Activated CD8-positive, alpha-beta T cell treated with anti-CD3 and anti-CD28 coated beads for 36 hours (primary cell): ENCODE measurements at regions not wholly inside any gene's neighbourhood (a gene's known extent, or its start where the extent isn't known, plus 50 kb on each side); places are given as distances from the start of the nearest gene placed in this dataset.

Experiments
- ATAC-seq: fragments of 200-7000 bp; cut with Tn5 transposase; one replicate; pipeline ENCODE4 v1.10.0; 2021; ENCODE audit warnings: mild to moderate bottlenecking, moderate library complexity
- CTCF ChIA-PET: fragments of 350-600 bp; sonication (Branson Sonifier 250); formaldehyde crosslinking; loops from one replicate; lab custom pipeline; 2021; ENCODE audit warnings: antibody characterized with exemption; lab: Charles Lee
- POLR2A ChIA-PET: fragments of 350-600 bp; sonication (Branson Sonifier 250); formaldehyde crosslinking; loops from one replicate; lab custom pipeline; 2021; ENCODE audit warnings: antibody characterized with exemption; lab: Charles Lee
- DNase-seq: peaks from one replicate; pipeline ENCODE4 v3.0.0-alpha.2; 2020
- H3K27ac Mint-ChIP-seq: one replicate; pipeline ENCODE4 v1.8.0; 2021; ENCODE audit warnings: mild to moderate bottlenecking, mixed read lengths
- H3K27me3 Mint-ChIP-seq: one replicate; pipeline ENCODE4 v1.8.0; 2021; ENCODE audit warnings: mixed read lengths
- H3K36me3 Mint-ChIP-seq: one replicate; pipeline ENCODE4 v1.8.0; 2021; ENCODE audit warnings: low read depth, mixed read lengths
- H3K4me1 Mint-ChIP-seq: one replicate; pipeline ENCODE4 v1.8.0; 2021; ENCODE audit warnings: low read depth, mixed read lengths
- H3K4me3 Mint-ChIP-seq: one replicate; pipeline ENCODE4 v1.8.0; 2021; ENCODE audit warnings: mild to moderate bottlenecking, moderate library complexity, mixed read lengths
- H3K9me3 Mint-ChIP-seq: one replicate; pipeline ENCODE4 v1.8.0; 2021; ENCODE audit warnings: mixed read lengths
- intact Hi-C: fragments of 100-400 bp; cut with micrococcal nuclease; formaldehyde crosslinking; loops from one replicate; pipeline ENCODE4 v1.10.0; 2022
- TF ChIP-seq, protein P1 (sequence below): fragments of 200-600 bp; IDR thresholded peaks from one replicate; pipeline ENCODE4 v1.8.0; 2022; ENCODE audit warnings: antibody characterized with exemption, mild to moderate bottlenecking

- H3K27ac Mint-ChIP-seq: no peak overlapping the region
- CTCF ChIA-PET: no interaction called here
- H3K4me3 Mint-ChIP-seq: no peak overlapping the region
- DNase-seq (peak; percentile 19), ATAC-seq (peak; percentile 83)
- intact Hi-C loops: no loop called here
- peaks cover 16% of the 10 kb centered on the region for H3K27me3 Mint-ChIP-seq
- no peaks in the 10 kb centered on the region for H3K9me3 Mint-ChIP-seq
- POLR2A ChIA-PET: interaction anchor here (0.7 kb wide), 1 partner anchor 24 kb away, joined by 3 read pairs; no protein-coding TSS in a partner anchor
- H3K4me1 Mint-ChIP-seq: peaks cover 11% of the 10 kb centered on the region
- TF ChIP-seq, protein P1, sequence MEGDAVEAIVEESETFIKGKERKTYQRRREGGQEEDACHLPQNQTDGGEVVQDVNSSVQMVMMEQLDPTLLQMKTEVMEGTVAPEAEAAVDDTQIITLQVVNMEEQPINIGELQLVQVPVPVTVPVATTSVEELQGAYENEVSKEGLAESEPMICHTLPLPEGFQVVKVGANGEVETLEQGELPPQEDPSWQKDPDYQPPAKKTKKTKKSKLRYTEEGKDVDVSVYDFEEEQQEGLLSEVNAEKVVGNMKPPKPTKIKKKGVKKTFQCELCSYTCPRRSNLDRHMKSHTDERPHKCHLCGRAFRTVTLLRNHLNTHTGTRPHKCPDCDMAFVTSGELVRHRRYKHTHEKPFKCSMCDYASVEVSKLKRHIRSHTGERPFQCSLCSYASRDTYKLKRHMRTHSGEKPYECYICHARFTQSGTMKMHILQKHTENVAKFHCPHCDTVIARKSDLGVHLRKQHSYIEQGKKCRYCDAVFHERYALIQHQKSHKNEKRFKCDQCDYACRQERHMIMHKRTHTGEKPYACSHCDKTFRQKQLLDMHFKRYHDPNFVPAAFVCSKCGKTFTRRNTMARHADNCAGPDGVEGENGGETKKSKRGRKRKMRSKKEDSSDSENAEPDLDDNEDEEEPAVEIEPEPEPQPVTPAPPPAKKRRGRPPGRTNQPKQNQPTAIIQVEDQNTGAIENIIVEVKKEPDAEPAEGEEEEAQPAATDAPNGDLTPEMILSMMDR: no peak
- H3K36me3 Mint-ChIP-seq: no peaks in the 10 kb centered on the region
Measured at GRCh38 chr18:76209597-76209996, 285.4 kb downstream of the ZNF516 start.

- ChIA-PET POLR2A (no interaction called here), CTCF (no interaction called here)
- H3K4me3 Mint-ChIP-seq: no peak overlapping the region
- intact Hi-C loops: no loop called here
- ATAC-seq (peak; percentile 49), DNase-seq (peak; percentile 11)
- H3K36me3 Mint-ChIP-seq: no peaks in the 10 kb centered on the region
- TF ChIP-seq, protein P1: no peak
- no peaks in the 10 kb centered on the region for H3K9me3 Mint-ChIP-seq
- no peak overlapping the region for H3K27ac Mint-ChIP-seq
- H3K27me3 Mint-ChIP-seq: peaks cover 17% of the 10 kb centered on the region
- H3K4me1 Mint-ChIP-seq: peaks cover 11% of the 10 kb centered on the region
Measured at GRCh38 chr18:76208678-76209306, 286.2 kb downstream of the ZNF516 start.

GRCh38 chr18:76205906-76206305, 289.1 kb downstream of the ZNF516 start:
- H3K27me3 Mint-ChIP-seq: peaks cover 15% of the 10 kb centered on the region
- CTCF ChIA-PET: no interaction called here
- POLR2A ChIA-PET: no interaction called here
- intact Hi-C loops: no loop called here
- ATAC-seq (no peak), DNase-seq (no peak)
- H3K9me3 Mint-ChIP-seq: no peaks in the 10 kb centered on the region
- no peak overlapping the region for H3K4me3 Mint-ChIP-seq
- H3K4me1 Mint-ChIP-seq: peaks cover 6% of the 10 kb centered on the region
- H3K27ac Mint-ChIP-seq: no peak overlapping the region
- TF ChIP-seq, protein P1: no peak
- H3K36me3 Mint-ChIP-seq: no peaks in the 10 kb centered on the region

- no peaks in the 10 kb centered on the region for H3K36me3 Mint-ChIP-seq
- intact Hi-C loops: no loop called here
- DNase-seq (peak; percentile 5), ATAC-seq (no peak)
- H3K27ac Mint-ChIP-seq: no peak overlapping the region
- CTCF ChIA-PET: no interaction called here
- peaks cover 13% of the 10 kb centered on the region for H3K27me3 Mint-ChIP-seq
- POLR2A ChIA-PET: no interaction called here
- H3K9me3 Mint-ChIP-seq: no peaks in the 10 kb centered on the region
- TF ChIP-seq, protein P1: no peak
- H3K4me1 Mint-ChIP-seq: peaks cover 2% of the 10 kb centered on the region
- no peak overlapping the region for H3K4me3 Mint-ChIP-seq
Measured at GRCh38 chr18:76203552-76203951, 291.5 kb downstream of the ZNF516 start.

DNA sequence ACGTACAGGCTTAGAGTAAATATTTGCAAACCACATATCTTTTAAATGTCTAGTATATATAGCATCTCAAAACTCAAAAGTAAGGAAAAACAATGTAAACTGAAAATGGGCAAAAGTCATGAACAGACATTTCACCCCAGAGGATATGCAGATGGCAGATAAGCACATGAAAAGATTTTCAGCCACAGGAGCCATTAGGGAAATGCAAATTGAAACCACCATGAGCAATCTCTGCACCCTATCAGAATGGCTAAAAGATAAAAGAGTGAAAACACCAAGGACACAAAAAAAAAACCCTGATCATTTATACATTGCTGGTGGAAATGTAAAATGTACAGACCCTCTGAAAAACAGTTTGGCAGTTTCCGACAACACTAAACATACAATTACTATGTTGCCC, 292.7 kb downstream of the ZNF516 start:
- Mint-ChIP-seq H3K4me1 (peaks cover 2% of the 10 kb centered on the region), H3K27ac (no peak overlapping the region), H3K27me3 (peaks cover 9% of the 10 kb centered on the region), H3K9me3 (no peaks in the 10 kb centered on the region), H3K4me3 (no peak overlapping the region), H3K36me3 (no peaks in the 10 kb centered on the region)
- no peak for DNase-seq
- CTCF ChIA-PET: no interaction called here
- ATAC-seq: no peak
- TF ChIP-seq, protein P1: no peak
- POLR2A ChIA-PET: no interaction called here
- intact Hi-C loops: no loop called here
